Panc1 (cell line): ENCODE measurements at regions not wholly inside any gene's neighbourhood (a gene's known extent, or its start where the extent isn't known, plus 50 kb on each side); places are given as distances from the start of the nearest gene placed in this dataset.

Experiments used
- ATAC-seq: fragments of 200-7000 bp; cut with Tn5 transposase; 2 replicates; pipeline ENCODE4 v1.9.1; 2020; ENCODE audit warnings: mild to moderate bottlenecking, moderate library complexity
- BruUV-seq: library from RNA; stranded (reverse); fragments of 400-500 nt; replicated peaks from 2 replicates; lab custom pipeline; 2021; lab: Mats Ljungman, UMichigan
- CTCF ChIA-PET: fragments of 300-600 bp; sonication (Branson Sonifier 250); formaldehyde crosslinking; loops from one replicate; lab custom pipeline; 2022; ENCODE audit warnings: antibody characterized with exemption; lab: Charles Lee
- POLR2A ChIA-PET: fragments of 300-600 bp; sonication (Branson Sonifier 250); formaldehyde crosslinking; loops from one replicate; lab custom pipeline; 2022; ENCODE audit warnings: antibody characterized with exemption; lab: Charles Lee
- DNase-seq: peaks from one replicate; pipeline ENCODE4 v3.0.0-alpha.2; 2010; ENCODE audit warnings: low read depth, low spot score
- H3K27ac ChIP-seq: 2 replicates; pipeline ENCODE4 v1.5.1; 2011; ENCODE audit warnings: mild to moderate bottlenecking, low read length, inconsistent platforms
- H3K27me3 ChIP-seq: fragments of 200-500 bp; sonication (Bioruptor generic); 2 replicates; pipeline ENCODE4 v1.6.0; 2014; ENCODE audit warnings: low read length, inconsistent platforms; ENCODE audit not compliant: control insufficient read depth, insufficient read depth
- H3K36me3 ChIP-seq: fragments of 200-500 bp; sonication (Bioruptor generic); 2 replicates; pipeline ENCODE4 v1.5.1; 2014; ENCODE audit warnings: inconsistent platforms, mild to moderate bottlenecking, low read length, moderate library complexity; ENCODE audit not compliant: control insufficient read depth, insufficient read depth
- H3K4me1 ChIP-seq: 2 replicates; pipeline ENCODE4 v1.5.1; 2011; ENCODE audit warnings: inconsistent platforms, mild to moderate bottlenecking, low read length, moderate library complexity; ENCODE audit not compliant: control insufficient read depth, insufficient read depth
- H3K4me3 ChIP-seq, 2 experiments: 2 replicates each; pipeline ENCODE4 v1.5.1; 2011 to 2012; ENCODE audit warnings: low read depth in 2 of 2, low read length in 2 of 2, mild to moderate bottlenecking in 2 of 2, inconsistent platforms in 1 of 2, moderate library complexity in 1 of 2
- H3K9me3 ChIP-seq: fragments of 200-500 bp; sonication (Bioruptor generic); 2 replicates; pipeline ENCODE4 v1.5.1; 2014; ENCODE audit warnings: low read depth, mild to moderate bottlenecking, inconsistent platforms, low read length, moderate library complexity; ENCODE audit not compliant: control insufficient read depth, insufficient read depth
- POLR2AphosphoS5 ChIP-seq: IDR thresholded peaks from 2 replicates; pipeline ENCODE4 v1.6.1; 2012; ENCODE audit warnings: mild to moderate bottlenecking, low read depth, low read length, moderate library complexity
- SIN3A ChIP-seq: IDR thresholded peaks from 2 replicates; pipeline ENCODE4 v1.6.1; 2012; ENCODE audit warnings: low read depth, mild to moderate bottlenecking, low read length, moderate library complexity, borderline replicate concordance; ENCODE audit not compliant: insufficient read depth
- TCF7L2 ChIP-seq: IDR thresholded peaks from 2 replicates; pipeline ENCODE4 v1.6.1; 2011; ENCODE audit warnings: mild to moderate bottlenecking, low read depth, low read length, inconsistent platforms
- in situ Hi-C: cut with HindIII; loops from 2 replicates; pipeline ENCODE4 v1.10.0; 2016; ENCODE audit warnings: low sequenced_read_pairs, low pct_unique_long_range_greater_than_20kb
- intact Hi-C: fragments of 100-400 bp; cut with micrococcal nuclease; formaldehyde crosslinking; loops from one replicate; pipeline ENCODE4 v1.10.0; 2022; ENCODE audit not compliant: unreplicated experiment
- TF ChIP-seq, protein P1 (sequence below), 2 experiments: IDR thresholded peaks; 2 replicates each; pipeline ENCODE4 v1.6.1; 2011 to 2012; ENCODE audit warnings: low read depth in 2 of 2, control low read depth in 1 of 2, low read length in 1 of 2, mild to moderate bottlenecking in 1 of 2, moderate library complexity in 1 of 2; ENCODE audit not compliant: insufficient read depth in 1 of 2
- TF ChIP-seq, protein P2 (sequence below): fragments of 450-650 bp; IDR thresholded peaks from 2 replicates; pipeline ENCODE4 v1.5.1; 2017; ENCODE audit warnings: mild to moderate bottlenecking

GRCh38 chr18:32871786-32872185 lies 99.0 kb upstream of the KLHL14 start:
- no peak for ATAC-seq
- intact Hi-C loops: no loop called here
- Histone ChIP-seq H3K36me3 (no peaks in the 10 kb centered on the region), H3K4me3 (no peak overlapping the region), H3K9me3 (no peaks in the 10 kb centered on the region), H3K27me3 (no peaks in the 10 kb centered on the region), H3K4me1 (no peaks in the 10 kb centered on the region; the same call in 1 of the 2 replicates), H3K27ac (no peak overlapping the region)
- ChIA-PET CTCF (no interaction called here), POLR2A (no interaction called here)
- in situ Hi-C loops: no loop called here
- no TSS peak for BruUV-seq
- no peak for DNase-seq
- TF ChIP-seq, protein P1, sequence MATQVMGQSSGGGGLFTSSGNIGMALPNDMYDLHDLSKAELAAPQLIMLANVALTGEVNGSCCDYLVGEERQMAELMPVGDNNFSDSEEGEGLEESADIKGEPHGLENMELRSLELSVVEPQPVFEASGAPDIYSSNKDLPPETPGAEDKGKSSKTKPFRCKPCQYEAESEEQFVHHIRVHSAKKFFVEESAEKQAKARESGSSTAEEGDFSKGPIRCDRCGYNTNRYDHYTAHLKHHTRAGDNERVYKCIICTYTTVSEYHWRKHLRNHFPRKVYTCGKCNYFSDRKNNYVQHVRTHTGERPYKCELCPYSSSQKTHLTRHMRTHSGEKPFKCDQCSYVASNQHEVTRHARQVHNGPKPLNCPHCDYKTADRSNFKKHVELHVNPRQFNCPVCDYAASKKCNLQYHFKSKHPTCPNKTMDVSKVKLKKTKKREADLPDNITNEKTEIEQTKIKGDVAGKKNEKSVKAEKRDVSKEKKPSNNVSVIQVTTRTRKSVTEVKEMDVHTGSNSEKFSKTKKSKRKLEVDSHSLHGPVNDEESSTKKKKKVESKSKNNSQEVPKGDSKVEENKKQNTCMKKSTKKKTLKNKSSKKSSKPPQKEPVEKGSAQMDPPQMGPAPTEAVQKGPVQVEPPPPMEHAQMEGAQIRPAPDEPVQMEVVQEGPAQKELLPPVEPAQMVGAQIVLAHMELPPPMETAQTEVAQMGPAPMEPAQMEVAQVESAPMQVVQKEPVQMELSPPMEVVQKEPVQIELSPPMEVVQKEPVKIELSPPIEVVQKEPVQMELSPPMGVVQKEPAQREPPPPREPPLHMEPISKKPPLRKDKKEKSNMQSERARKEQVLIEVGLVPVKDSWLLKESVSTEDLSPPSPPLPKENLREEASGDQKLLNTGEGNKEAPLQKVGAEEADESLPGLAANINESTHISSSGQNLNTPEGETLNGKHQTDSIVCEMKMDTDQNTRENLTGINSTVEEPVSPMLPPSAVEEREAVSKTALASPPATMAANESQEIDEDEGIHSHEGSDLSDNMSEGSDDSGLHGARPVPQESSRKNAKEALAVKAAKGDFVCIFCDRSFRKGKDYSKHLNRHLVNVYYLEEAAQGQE (IDR thresholded peaks at IDR 0.05; ENCODE audit: insufficient read depth in 1 of 2, low read depth in 2 of 2, low read length in 1 of 2): no peak
- TF ChIP-seq, protein P2, sequence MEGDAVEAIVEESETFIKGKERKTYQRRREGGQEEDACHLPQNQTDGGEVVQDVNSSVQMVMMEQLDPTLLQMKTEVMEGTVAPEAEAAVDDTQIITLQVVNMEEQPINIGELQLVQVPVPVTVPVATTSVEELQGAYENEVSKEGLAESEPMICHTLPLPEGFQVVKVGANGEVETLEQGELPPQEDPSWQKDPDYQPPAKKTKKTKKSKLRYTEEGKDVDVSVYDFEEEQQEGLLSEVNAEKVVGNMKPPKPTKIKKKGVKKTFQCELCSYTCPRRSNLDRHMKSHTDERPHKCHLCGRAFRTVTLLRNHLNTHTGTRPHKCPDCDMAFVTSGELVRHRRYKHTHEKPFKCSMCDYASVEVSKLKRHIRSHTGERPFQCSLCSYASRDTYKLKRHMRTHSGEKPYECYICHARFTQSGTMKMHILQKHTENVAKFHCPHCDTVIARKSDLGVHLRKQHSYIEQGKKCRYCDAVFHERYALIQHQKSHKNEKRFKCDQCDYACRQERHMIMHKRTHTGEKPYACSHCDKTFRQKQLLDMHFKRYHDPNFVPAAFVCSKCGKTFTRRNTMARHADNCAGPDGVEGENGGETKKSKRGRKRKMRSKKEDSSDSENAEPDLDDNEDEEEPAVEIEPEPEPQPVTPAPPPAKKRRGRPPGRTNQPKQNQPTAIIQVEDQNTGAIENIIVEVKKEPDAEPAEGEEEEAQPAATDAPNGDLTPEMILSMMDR: no peak
- TF ChIP-seq POLR2AphosphoS5: no peak
- no peak for TF ChIP-seq SIN3A
- TF ChIP-seq TCF7L2: no peak

- Histone ChIP-seq H3K36me3 (no peaks in the 10 kb centered on the region), H3K27ac (no peak overlapping the region), H3K4me3 (no peak overlapping the region), H3K9me3 (no peaks in the 10 kb centered on the region), H3K27me3 (no peaks in the 10 kb centered on the region), H3K4me1 (no peaks in the 10 kb centered on the region; the same call in 1 of the 2 replicates)
- DNase-seq: no peak
- ChIA-PET POLR2A (no interaction called here), CTCF (no interaction called here)
- TF ChIP-seq, protein P1 (IDR thresholded peaks at IDR 0.05; ENCODE audit: insufficient read depth in 1 of 2, low read depth in 2 of 2, low read length in 1 of 2): no peak
- TF ChIP-seq POLR2AphosphoS5 (no peak), TCF7L2 (no peak), SIN3A (no peak)
- TF ChIP-seq, protein P2: no peak
- intact Hi-C loops (no loop called here), in situ Hi-C loops (no loop called here)
- BruUV-seq: no TSS peak
- no peak for ATAC-seq
These were observed 97.8 kb upstream of the KLHL14 start for GRCh38 chr18:32870611-32871010.
